PC-9 (cell line): ENCODE measurements at regions not wholly inside any gene's neighbourhood (a gene's known extent, or its start where the extent isn't known, plus 50 kb on each side); places are given as distances from the start of the nearest gene placed in this dataset.
A peak's percentile ranks its signal among the peaks of the same experiment; 100 is the strongest.

ENCODE experiments used
- BruUV-seq: library from RNA; stranded (reverse); fragments of 400-500 nt; replicated peaks from 2 replicates; lab custom pipeline; 2021; lab: Mats Ljungman, UMichigan
- CTCF ChIA-PET: fragments of 300-600 bp; sonication (Branson Sonifier 250); formaldehyde crosslinking; loops from one replicate; lab custom pipeline; 2022; ENCODE audit warnings: antibody characterized with exemption; lab: Charles Lee
- POLR2A ChIA-PET: fragments of 300-600 bp; sonication (Branson Sonifier 250); formaldehyde crosslinking; loops from one replicate; lab custom pipeline; 2022; ENCODE audit warnings: antibody characterized with exemption; ENCODE audit not compliant: unreplicated experiment; lab: Charles Lee
- DNase-seq, 2 experiments: peaks; one replicate each; pipeline versions ENCODE4 v3.0.0 to v3.0.0-alpha.2; 2015 to 2022; ENCODE audit warnings: mixed read lengths in 1 of 2
- H2AFZ ChIP-seq: fragments of 200-600 bp; sonication (generic); 2 replicates; pipeline ENCODE4 v1.8.1; 2017; ENCODE audit warnings: antibody characterized with exemption
- H3F3A ChIP-seq: fragments of 200-600 bp; sonication (generic); 2 replicates; pipeline ENCODE4 v1.8.1; 2017; ENCODE audit warnings: antibody characterized with exemption, mild to moderate bottlenecking, low read depth; ENCODE audit not compliant: insufficient read depth
- H3K27ac ChIP-seq: fragments of 200-600 bp; sonication (generic); 2 replicates; pipeline ENCODE4 v1.6.1; 2016; ENCODE audit warnings: mixed run types
- H3K27me3 ChIP-seq: fragments of 200-600 bp; sonication (generic); 2 replicates; pipeline ENCODE4 v1.6.1; 2016; ENCODE audit warnings: low read depth, mixed run types; ENCODE audit not compliant: insufficient read depth
- H3K36me3 ChIP-seq: fragments of 200-600 bp; sonication (generic); 2 replicates; pipeline ENCODE4 v1.6.1; 2016; ENCODE audit warnings: low read depth, mixed run types
- H3K4me1 ChIP-seq: fragments of 200-600 bp; sonication (generic); replicated peaks from 2 replicates; pipeline ENCODE4 v1.6.1; 2016; ENCODE audit warnings: mixed run types; ENCODE audit not compliant: insufficient read depth
- H3K4me2 ChIP-seq: fragments of 200-600 bp; sonication (generic); 2 replicates; pipeline ENCODE4 v1.6.1; 2017; ENCODE audit warnings: mixed run types
- H3K4me3 ChIP-seq: fragments of 200-600 bp; sonication (generic); 2 replicates; pipeline ENCODE4 v1.6.1; 2016; ENCODE audit warnings: mixed run types
- H3K79me2 ChIP-seq: fragments of 200-600 bp; sonication (generic); 2 replicates; pipeline ENCODE4 v1.6.1; 2017; ENCODE audit warnings: low read depth, mixed run types
- H3K9me2 ChIP-seq: fragments of 200-600 bp; sonication (generic); 2 replicates; pipeline ENCODE4 v1.8.1; 2017; ENCODE audit warnings: mild to moderate bottlenecking; ENCODE audit not compliant: insufficient read depth
- H3K9me3 ChIP-seq: fragments of 200-600 bp; sonication (generic); 2 replicates; pipeline ENCODE4 v1.8.1; 2016; ENCODE audit warnings: low read depth; ENCODE audit not compliant: insufficient read depth
- H4K20me1 ChIP-seq: fragments of 200-600 bp; sonication (generic); 2 replicates; pipeline ENCODE4 v1.8.1; 2017; ENCODE audit not compliant: insufficient read depth
- CTCF ChIP-seq: fragments of 200-600 bp; sonication (generic); conservative IDR thresholded peaks from 2 replicates; pipeline ENCODE4 v1.6.1; 2017; ENCODE audit warnings: mixed run types, antibody characterized with exemption, mild to moderate bottlenecking, moderate library complexity
- EZH2 ChIP-seq: fragments of 200-600 bp; sonication (generic); IDR thresholded peaks from 2 replicates; pipeline ENCODE4 v1.8.0; 2017; ENCODE audit warnings: antibody characterized with exemption, low read depth
- intact Hi-C: fragments of 100-400 bp; cut with micrococcal nuclease; formaldehyde crosslinking; loops from one replicate; pipeline ENCODE4 v1.10.0; 2022; ENCODE audit not compliant: unreplicated experiment

- no peak overlapping the region for H3K4me2 ChIP-seq
- TF ChIP-seq EZH2 (no peak), CTCF (no peak)
- H3K36me3 ChIP-seq, result no peaks in the 10 kb centered on the region
- H3K9me2 ChIP-seq, result no peaks in the 10 kb centered on the region; the same call in 1 of the 2 replicates
- H3K27me3 ChIP-seq, result no peaks in the 10 kb centered on the region
- H3K4me1 ChIP-seq, result no peaks in the 10 kb centered on the region
- CTCF ChIA-PET, result no interaction called here
- no peaks in the 10 kb centered on the region for H4K20me1 ChIP-seq
- H3K27ac ChIP-seq, result no peak overlapping the region
- H3K79me2 ChIP-seq, result no peaks in the 10 kb centered on the region
- H3K9me3 ChIP-seq, result no peaks in the 10 kb centered on the region; the same call in 1 of the 2 replicates
- H3K4me3 ChIP-seq, result no peak overlapping the region
- DNase-seq, result no peak
- H2AFZ ChIP-seq, result no peak overlapping the region
- BruUV-seq, result no TSS peak
- intact Hi-C loops, result no loop called here
- no peaks in the 10 kb centered on the region for H3F3A ChIP-seq
- POLR2A ChIA-PET, result no interaction called here
These were observed 64.6 kb upstream of the P2RY1 start for GRCh38 chr3:152770296-152770695.

- Histone ChIP-seq H3K9me2 (no peaks in the 10 kb centered on the region; the same call in 1 of the 2 replicates), H3K36me3 (no peaks in the 10 kb centered on the region), H3F3A (no peaks in the 10 kb centered on the region), H3K4me3 (no peak overlapping the region), H2AFZ (no peak overlapping the region), H3K27ac (no peak overlapping the region), H3K9me3 (no peaks in the 10 kb centered on the region; the same call in 1 of the 2 replicates), H4K20me1 (no peaks in the 10 kb centered on the region), H3K79me2 (no peaks in the 10 kb centered on the region), H3K4me1 (no peaks in the 10 kb centered on the region), H3K27me3 (no peaks in the 10 kb centered on the region), H3K4me2 (no peak overlapping the region)
- TF ChIP-seq CTCF (no peak), EZH2 (no peak)
- ChIA-PET POLR2A (no interaction called here), CTCF (no interaction called here)
- no peak for DNase-seq
- intact Hi-C loops, result no loop called here
- BruUV-seq, result no TSS peak
These were observed 63.8 kb upstream of the P2RY1 start for GRCh38 chr3:152771120-152771519.

GRCh38 chr3:152772674-152773225 lies 62.2 kb upstream of the P2RY1 start:
- H3F3A ChIP-seq, result no peaks in the 10 kb centered on the region
- H3K4me3 ChIP-seq, result no peak overlapping the region
- no peaks in the 10 kb centered on the region; the same call in 1 of the 2 replicates for H3K9me2 ChIP-seq
- no peak overlapping the region for H3K4me2 ChIP-seq
- BruUV-seq, result no TSS peak
- no peak overlapping the region for H3K27ac ChIP-seq
- no peaks in the 10 kb centered on the region for H3K36me3 ChIP-seq
- DNase-seq, result no peak
- no peaks in the 10 kb centered on the region for H4K20me1 ChIP-seq
- TF ChIP-seq CTCF (no peak), EZH2 (no peak)
- no peaks in the 10 kb centered on the region for H3K79me2 ChIP-seq
- intact Hi-C loops, result no loop called here
- H3K4me1 ChIP-seq, result no peaks in the 10 kb centered on the region
- H3K9me3 ChIP-seq, result no peaks in the 10 kb centered on the region; the same call in 1 of the 2 replicates
- ChIA-PET CTCF (no interaction called here), POLR2A (no interaction called here)
- no peaks in the 10 kb centered on the region for H3K27me3 ChIP-seq
- H2AFZ ChIP-seq, result 0 out of 2 replicates have a peak overlapping the region, but pooled peaks have one; percentile 35
